Kidney (tissue), 13 donors: ENCODE measurements at regions not wholly inside any gene's neighbourhood (a gene's known extent, or its start where the extent isn't known, plus 50 kb on each side); places are given as distances from the start of the nearest gene placed in this dataset.

ENCODE experiments used
- DNase-seq, 5 donors: peaks; one replicate each; pipeline ENCODE4 v3.0.0-alpha.2; 2013 to 2020
- FAIRE-seq: peaks from 2 replicates; lab custom pipeline; 2012; peaks lifted over from hg19 to GRCh38; lab: Jason Lieb, UNC
- H3K27ac ChIP-seq, 2 donors: one replicate each; pipeline ENCODE4 v1.7.0; 2013; ENCODE audit warnings: low read depth in 2 of 2, low read length in 2 of 2, inconsistent platforms in 1 of 2
- H3K27me3 ChIP-seq: one replicate; pipeline ENCODE4 v1.7.1; 2013; ENCODE audit warnings: low read length, inconsistent platforms; ENCODE audit not compliant: control insufficient read depth, insufficient read depth
- H3K36me3 ChIP-seq, 3 donors: one replicate each; pipeline versions ENCODE4 v1.7.0 to v1.7.1; 2013; ENCODE audit warnings: low read length in 3 of 3, control low read depth in 1 of 3, inconsistent platforms in 1 of 3; ENCODE audit not compliant: insufficient read depth in 3 of 3, control insufficient read depth in 2 of 3
- H3K4me1 ChIP-seq, 3 donors: one replicate each; pipeline versions ENCODE4 v1.7.0 to v1.7.1; 2013; ENCODE audit warnings: low read length in 3 of 3, inconsistent platforms in 1 of 3, low read depth in 1 of 3; ENCODE audit not compliant: control insufficient read depth in 2 of 3, insufficient read depth in 2 of 3
- H3K4me3 ChIP-seq, 3 donors: one replicate each; pipeline versions ENCODE4 v1.7.0 to v1.8.1; 2013; ENCODE audit warnings: low read length in 3 of 3, control low read depth in 1 of 3, inconsistent platforms in 1 of 3
- H3K9ac ChIP-seq, 3 donors: one replicate each; pipeline versions ENCODE4 v1.7.0 to v1.7.1; 2013; ENCODE audit warnings: low read length in 3 of 3, control low read depth in 1 of 3, inconsistent platforms in 1 of 3
- H3K9me3 ChIP-seq, 3 donors: one replicate each; pipeline versions ENCODE4 v1.7.0 to v1.7.1; 2013; ENCODE audit warnings: low read length in 3 of 3, control low read depth in 1 of 3, inconsistent platforms in 1 of 3; ENCODE audit not compliant: control insufficient read depth in 2 of 3, insufficient read depth in 1 of 3
- intact Hi-C: fragments of 100-400 bp; cut with DNase I; formaldehyde crosslinking; loops from one replicate; pipeline ENCODE4 v1.11.1; 2022
- TF ChIP-seq, protein P1 (sequence below): IDR thresholded peaks from 3 replicates; pipeline ENCODE4 v1.5.1; 2012; ENCODE audit warnings: mild to moderate bottlenecking, moderate library complexity, borderline replicate concordance; ENCODE audit not compliant: insufficient read depth; ENCODE audit errors: extremely low read depth
- donor health status: control.
- donor health status: control.
- donor health status: control.
- donor health status: control.
- donor health status: control.
- donor health status: DM: yes; HTN: yes; CAD: no.
- donor health status: Normal renal cell carcinoma (clear cell type).

DNA sequence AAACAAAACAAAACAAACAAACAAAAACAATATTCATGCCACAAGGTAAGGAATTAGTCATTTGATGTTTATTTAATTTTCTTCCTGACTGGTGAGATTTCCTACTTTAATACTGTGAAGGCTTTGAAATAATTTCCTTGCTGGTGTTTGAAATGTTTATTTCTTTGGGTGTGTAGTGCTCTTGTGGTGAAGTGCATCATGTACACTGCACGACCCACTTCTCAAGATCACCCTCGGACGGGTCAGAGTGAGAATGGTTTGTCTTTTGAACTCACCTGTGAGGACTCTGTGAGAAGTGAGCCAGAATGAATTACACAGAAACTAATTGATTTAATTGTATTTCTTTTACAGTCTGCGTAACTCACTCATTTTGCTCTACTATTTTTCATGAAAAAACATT lies 1211.5 kb downstream of the SORCS1 start:
- intact Hi-C loops: no loop called here
- Histone ChIP-seq H3K4me1 (peaks cover 0 to 3% (median 0%) of the 10 kb centered on the region in 3 donors), H3K27ac (no peak overlapping the region), H3K4me3 (no peak overlapping the region), H3K27me3 (no peaks in the 10 kb centered on the region), H3K36me3 (no peaks in the 10 kb centered on the region), H3K9ac (no peak overlapping the region), H3K9me3 (no peaks in the 10 kb centered on the region)
- TF ChIP-seq, protein P1, sequence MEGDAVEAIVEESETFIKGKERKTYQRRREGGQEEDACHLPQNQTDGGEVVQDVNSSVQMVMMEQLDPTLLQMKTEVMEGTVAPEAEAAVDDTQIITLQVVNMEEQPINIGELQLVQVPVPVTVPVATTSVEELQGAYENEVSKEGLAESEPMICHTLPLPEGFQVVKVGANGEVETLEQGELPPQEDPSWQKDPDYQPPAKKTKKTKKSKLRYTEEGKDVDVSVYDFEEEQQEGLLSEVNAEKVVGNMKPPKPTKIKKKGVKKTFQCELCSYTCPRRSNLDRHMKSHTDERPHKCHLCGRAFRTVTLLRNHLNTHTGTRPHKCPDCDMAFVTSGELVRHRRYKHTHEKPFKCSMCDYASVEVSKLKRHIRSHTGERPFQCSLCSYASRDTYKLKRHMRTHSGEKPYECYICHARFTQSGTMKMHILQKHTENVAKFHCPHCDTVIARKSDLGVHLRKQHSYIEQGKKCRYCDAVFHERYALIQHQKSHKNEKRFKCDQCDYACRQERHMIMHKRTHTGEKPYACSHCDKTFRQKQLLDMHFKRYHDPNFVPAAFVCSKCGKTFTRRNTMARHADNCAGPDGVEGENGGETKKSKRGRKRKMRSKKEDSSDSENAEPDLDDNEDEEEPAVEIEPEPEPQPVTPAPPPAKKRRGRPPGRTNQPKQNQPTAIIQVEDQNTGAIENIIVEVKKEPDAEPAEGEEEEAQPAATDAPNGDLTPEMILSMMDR: no peak
- FAIRE-seq (no peak), DNase-seq (no peak)

DNA sequence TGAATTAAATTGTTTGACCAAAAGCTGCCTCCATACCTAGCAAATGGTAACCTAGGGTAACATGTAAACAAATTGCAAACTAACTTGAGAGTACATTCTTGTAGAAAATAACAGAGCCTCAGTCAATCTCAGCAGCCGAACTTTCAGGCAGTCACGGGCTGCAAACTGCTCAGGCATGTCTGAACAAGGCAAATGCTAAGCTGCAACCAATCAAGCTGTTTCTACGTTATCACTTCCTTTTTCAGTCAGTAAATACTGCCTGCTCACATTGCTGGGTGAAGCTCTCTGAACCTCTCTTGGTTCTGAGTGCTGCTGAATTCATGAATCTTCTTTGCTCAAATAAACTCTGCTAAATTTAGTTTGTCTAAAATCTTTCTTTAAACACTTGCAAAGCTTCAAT lies 1212.4 kb downstream of the SORCS1 start:
- Histone ChIP-seq H3K4me1 (peaks cover 0 to 3% (median 0%) of the 10 kb centered on the region in 3 donors), H3K27ac (no peak overlapping the region), H3K9me3 (no peaks in the 10 kb centered on the region), H3K4me3 (peak overlapping the region in 1 of 3 donors; percentile 26), H3K27me3 (no peaks in the 10 kb centered on the region), H3K36me3 (no peaks in the 10 kb centered on the region), H3K9ac (no peak overlapping the region)
- DNase-seq (peak; percentile 53 to 88 (median 76)), FAIRE-seq (no peak)
- TF ChIP-seq, protein P1: no peak
- intact Hi-C loops: no loop called here

DNA sequence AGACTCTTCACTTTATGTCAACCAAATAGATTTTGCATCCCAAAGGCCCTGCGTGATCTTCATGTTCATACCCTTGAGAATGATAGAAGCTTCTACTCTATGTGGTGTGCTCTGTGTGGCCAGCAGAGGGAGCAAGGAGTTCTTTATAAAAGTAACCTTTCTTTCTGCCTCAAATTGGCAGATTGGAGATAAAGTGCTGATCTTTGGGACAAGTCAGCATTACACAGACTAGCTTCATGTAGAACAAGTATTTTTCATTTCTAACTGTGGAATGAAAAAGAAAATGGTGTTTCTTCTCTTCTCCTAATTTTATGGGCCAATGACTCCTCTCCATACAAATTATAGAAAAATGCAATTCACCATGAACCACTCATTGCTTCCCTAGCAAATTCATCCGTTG lies 1214.1 kb downstream of the SORCS1 start:
- Histone ChIP-seq H3K9ac (no peak overlapping the region), H3K4me3 (no peak overlapping the region), H3K4me1 (peaks cover 0 to 3% (median 0%) of the 10 kb centered on the region in 3 donors), H3K9me3 (no peaks in the 10 kb centered on the region), H3K27ac (no peak overlapping the region), H3K36me3 (no peaks in the 10 kb centered on the region), H3K27me3 (no peaks in the 10 kb centered on the region)
- TF ChIP-seq, protein P1: peak; percentile 68
- FAIRE-seq: peak; percentile 23
- peak in 4 of 5 donors; percentile 39 to 80 (median 56) for DNase-seq
- intact Hi-C loops: no loop called here

DNA sequence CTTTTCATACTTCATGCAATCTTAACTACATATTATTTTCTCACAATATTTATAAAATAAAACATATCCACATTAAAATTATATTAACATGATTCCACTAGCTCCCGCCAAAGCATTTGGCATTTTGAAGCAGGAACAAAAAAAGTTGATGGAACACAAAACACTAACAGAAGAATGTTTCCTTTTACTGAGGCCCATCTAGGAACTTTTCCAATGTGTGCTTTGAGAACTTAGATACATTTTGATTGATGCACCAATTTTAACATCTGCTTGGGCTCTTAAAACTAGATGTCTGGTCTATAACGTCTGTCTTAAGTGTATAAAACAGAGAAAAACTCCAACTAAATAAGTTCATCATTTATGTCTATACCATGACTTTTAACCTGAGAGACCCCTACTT lies 1214.8 kb downstream of the SORCS1 start:
- Histone ChIP-seq H3K27ac (no peak overlapping the region), H3K4me3 (no peak overlapping the region), H3K36me3 (no peaks in the 10 kb centered on the region), H3K27me3 (no peaks in the 10 kb centered on the region), H3K9me3 (no peaks in the 10 kb centered on the region), H3K9ac (no peak overlapping the region), H3K4me1 (peaks cover 0 to 3% (median 0%) of the 10 kb centered on the region in 3 donors)
- intact Hi-C loops: no loop called here
- TF ChIP-seq, protein P1: no peak
- DNase-seq (peak in 2 of 5 donors; percentile 19 to 22), FAIRE-seq (no peak)
